GM12878 (cell line): ENCODE measurements at regions not wholly inside any gene's neighbourhood (a gene's known extent, or its start where the extent isn't known, plus 50 kb on each side); places are given as distances from the start of the nearest gene placed in this dataset.
A peak's percentile ranks its signal among the peaks of the same experiment; 100 is the strongest.

Experiments
- ATAC-seq: fragments of 200-7000 bp; cut with Tn5 transposase; 3 replicates; pipeline ENCODE4 v1.9.1; 2020; ENCODE audit warnings: mild to moderate bottlenecking, moderate library complexity
- BruUV-seq: library from RNA; stranded (reverse); fragments of 400-500 nt; replicated peaks from 2 replicates; lab custom pipeline; 2021; lab: Mats Ljungman, UMichigan
- CTCF ChIA-PET: fragments of 300-600 bp; sonication (Branson Sonifier 250); formaldehyde crosslinking; extraction: SDS; loops from one replicate; lab custom pipeline; 2021; ENCODE audit warnings: inconsistent platforms; lab: Yijun Ruan, JAX
- POLR2A ChIA-PET: fragments of 350-600 bp; formaldehyde crosslinking; extraction: SDS; loops from one replicate; lab custom pipeline; 2021; ENCODE audit warnings: inconsistent platforms; lab: Charles Lee
- RAD21 ChIA-PET: fragments of 300-600 bp; sonication (Branson Sonifier 250); formaldehyde crosslinking; loops from one replicate; lab custom pipeline; 2023; ENCODE audit warnings: antibody characterized with exemption; ENCODE audit not compliant: unreplicated experiment; lab: Charles Lee
- SMC1A ChIA-PET: fragments of 300-600 bp; sonication (Branson Sonifier 250); formaldehyde crosslinking; loops from one replicate; lab custom pipeline; 2023; ENCODE audit not compliant: unreplicated experiment, uncharacterized antibody; lab: Charles Lee
- DNase-seq: peaks from one replicate; pipeline ENCODE4 v3.0.0-alpha.2; 2011; ENCODE audit warnings: low read depth, low spot score
- FAIRE-seq: peaks from 3 replicates; lab custom pipeline; 2011; peaks lifted over from hg19 to GRCh38; lab: Jason Lieb, UNC
- H2AFZ ChIP-seq: 2 replicates; pipeline ENCODE4 v1.6.0; 2011; ENCODE audit warnings: low read depth, low read length, control low read depth; ENCODE audit not compliant: control insufficient read depth
- H3K27ac ChIP-seq: 2 replicates; pipeline ENCODE4 v1.5.1; 2011; ENCODE audit warnings: control low read depth; ENCODE audit not compliant: control insufficient read depth, insufficient read depth
- H3K27me3 ChIP-seq, 2 experiments: replicated peaks in 1 of 2; 2 replicates each; pipeline versions ENCODE4 v1.6.0 to v1.6.1; 2011; ENCODE audit warnings: low read length in 1 of 2; ENCODE audit not compliant: control insufficient read depth in 2 of 2, insufficient read depth in 2 of 2
- H3K36me3 ChIP-seq, 2 experiments: 2 replicates each; pipeline ENCODE4 v1.5.1; 2011; ENCODE audit warnings: low read length in 1 of 2; ENCODE audit not compliant: control insufficient read depth in 2 of 2, insufficient read depth in 2 of 2
- H3K4me1 ChIP-seq: 2 replicates; pipeline ENCODE4 v1.6.1; 2011; ENCODE audit warnings: mild to moderate bottlenecking, low read length, moderate library complexity, mixed read lengths; ENCODE audit not compliant: control insufficient read depth, insufficient read depth
- H3K4me2 ChIP-seq: 2 replicates; pipeline ENCODE4 v1.6.0; 2011; ENCODE audit warnings: control low read depth; ENCODE audit not compliant: control insufficient read depth, insufficient read depth
- H3K4me3 ChIP-seq: fragments of 200-600 bp; sonication (generic); 2 replicates; pipeline ENCODE4 v1.5.1; 2016
- H3K79me2 ChIP-seq: 2 replicates; pipeline ENCODE4 v1.6.0; 2011; ENCODE audit warnings: low read length; ENCODE audit not compliant: control insufficient read depth, insufficient read depth
- H3K9ac ChIP-seq: 2 replicates; pipeline ENCODE4 v1.8.0; 2011; ENCODE audit warnings: low read length, control low read depth, mixed read lengths; ENCODE audit not compliant: control insufficient read depth, insufficient read depth
- H3K9me3 ChIP-seq: replicated peaks from 3 replicates; pipeline ENCODE4 v1.5.1; 2011; ENCODE audit warnings: mild to moderate bottlenecking, low read length; ENCODE audit not compliant: control insufficient read depth, insufficient read depth
- H4K20me1 ChIP-seq: 2 replicates; pipeline ENCODE4 v1.6.0; 2011; ENCODE audit not compliant: control insufficient read depth, insufficient read depth
- BCL11A ChIP-seq: IDR thresholded peaks from 2 replicates; pipeline ENCODE4 v1.6.1; 2011; ENCODE audit warnings: low read depth, low read length
- BRCA1 ChIP-seq: IDR thresholded peaks from 2 replicates; pipeline ENCODE4 v1.6.1; 2011; ENCODE audit warnings: low read depth, low read length, improper control_type of control experiment
- EZH2 ChIP-seq: IDR thresholded peaks from 2 replicates; pipeline ENCODE4 v1.6.1; 2012; ENCODE audit warnings: low read depth, mild to moderate bottlenecking, control low read depth, inconsistent platforms, low read length, borderline replicate concordance; ENCODE audit not compliant: control insufficient read depth
- JUND ChIP-seq: IDR thresholded peaks from 2 replicates; pipeline ENCODE4 v1.6.1; 2012; ENCODE audit warnings: low read depth, mild to moderate bottlenecking, low read length, improper control_type of control experiment, moderate library complexity
- LARP7 ChIP-seq: fragments of 450-650 bp; IDR thresholded peaks from 2 replicates; pipeline ENCODE4 v1.6.1; 2017; ENCODE audit warnings: mild to moderate bottlenecking
- MYB ChIP-seq: fragments of 150-350 bp; IDR thresholded peaks from 2 replicates; pipeline ENCODE4 v1.6.1; 2014; ENCODE audit warnings: mild to moderate bottlenecking, low read depth, low read length, borderline replicate concordance
- POLR2AphosphoS2 ChIP-seq: IDR thresholded peaks from 2 replicates; pipeline ENCODE4 v1.6.1; 2011; ENCODE audit warnings: low read depth, mild to moderate bottlenecking, low read length, improper control_type of control experiment, moderate library complexity
- POLR2AphosphoS5 ChIP-seq: IDR thresholded peaks from 2 replicates; pipeline ENCODE4 v1.6.1; 2011; ENCODE audit warnings: mild to moderate bottlenecking, low read length, inconsistent platforms
- RB1 ChIP-seq: fragments of 450-650 bp; formaldehyde crosslinking; IDR thresholded peaks from 2 replicates; pipeline ENCODE4 v1.6.1; 2017; ENCODE audit warnings: mild to moderate bottlenecking, borderline replicate concordance
- RUNX3 ChIP-seq: IDR thresholded peaks from 2 replicates; pipeline ENCODE4 v1.6.1; 2012; ENCODE audit warnings: low read length, inconsistent platforms
- SMAD5 ChIP-seq: IDR thresholded peaks from 2 replicates; pipeline ENCODE4 v1.6.1; 2016; ENCODE audit warnings: antibody characterized with exemption, low read depth
- SUZ12 ChIP-seq: fragments of 200-600 bp; sonication (generic); IDR thresholded peaks from one replicate; pipeline ENCODE4 v1.6.1; 2018; ENCODE audit warnings: antibody characterized with exemption, mild to moderate bottlenecking; ENCODE audit not compliant: unreplicated experiment
- ZNF384 ChIP-seq: IDR thresholded peaks from 2 replicates; pipeline ENCODE4 v1.6.1; 2012; ENCODE audit warnings: low read depth, mild to moderate bottlenecking, low read length, improper control_type of control experiment, borderline replicate concordance
- ZSCAN29 ChIP-seq: fragments of 450-650 bp; IDR thresholded peaks from 2 replicates; pipeline ENCODE4 v1.6.1; 2017; ENCODE audit warnings: mild to moderate bottlenecking, moderate library complexity
- WGBS: methylation state at CpG from one replicate; pipeline ENCODE4 v1.1.6; 2016; ENCODE audit warnings: low lambda C conversion rate; ENCODE audit not compliant: insufficient replicate concordance, insufficient coverage; ENCODE audit errors: missing lambda C conversion rate; 5-methylcytosine and 5-hydroxymethylcytosine counted together
- in situ Hi-C: fragments of 300-500 bp; cut with MboI; formaldehyde crosslinking; loops from 9 replicates; pipeline ENCODE4 v1.14.3; 2018; ENCODE audit warnings: mixed read lengths
- intact Hi-C: fragments of 100-400 bp; cut with micrococcal nuclease; formaldehyde crosslinking; loops from one replicate; pipeline ENCODE4 v1.14.2; 2022; ENCODE audit not compliant: unreplicated experiment
- TF ChIP-seq, protein P1 (sequence below): fragments of 150-350 bp; IDR thresholded peaks from 2 replicates; pipeline ENCODE4 v1.6.1; 2016; ENCODE audit warnings: low read depth, low read length
- TF ChIP-seq, protein P2 (sequence below): fragments of 450-650 bp; IDR thresholded peaks from 2 replicates; pipeline ENCODE4 v1.6.1; 2014; ENCODE audit warnings: mild to moderate bottlenecking
- TF ChIP-seq, protein P3 (sequence below): IDR thresholded peaks from 2 replicates; pipeline ENCODE4 v1.6.1; 2012; ENCODE audit warnings: low read length, inconsistent platforms
- TF ChIP-seq, protein P4 (sequence below): fragments of 450-650 bp; conservative IDR thresholded peaks from 2 replicates; pipeline ENCODE4 v1.6.1; 2017; ENCODE audit warnings: mild to moderate bottlenecking, moderate library complexity

DNA sequence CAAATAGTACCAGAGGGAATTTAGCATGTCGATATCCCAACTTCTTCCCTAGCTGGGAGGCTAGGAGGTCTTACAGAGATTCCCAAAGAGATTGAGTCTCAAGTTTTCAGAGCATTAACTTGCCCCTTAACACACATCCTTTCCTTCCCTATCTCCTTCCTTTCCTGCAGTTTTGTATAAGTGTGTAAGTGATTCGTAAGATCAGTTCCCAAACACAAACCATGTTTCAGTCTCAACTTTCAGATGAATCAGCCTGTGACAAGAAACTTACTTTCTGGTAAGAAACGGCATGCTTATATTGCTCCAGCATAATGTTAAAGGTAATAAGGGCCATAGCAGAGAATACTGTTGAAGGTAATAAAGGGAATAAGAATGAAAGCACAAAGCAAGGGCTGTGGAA, 472.2 kb downstream of the LIG4 start (continued):
- TF ChIP-seq, protein P1, sequence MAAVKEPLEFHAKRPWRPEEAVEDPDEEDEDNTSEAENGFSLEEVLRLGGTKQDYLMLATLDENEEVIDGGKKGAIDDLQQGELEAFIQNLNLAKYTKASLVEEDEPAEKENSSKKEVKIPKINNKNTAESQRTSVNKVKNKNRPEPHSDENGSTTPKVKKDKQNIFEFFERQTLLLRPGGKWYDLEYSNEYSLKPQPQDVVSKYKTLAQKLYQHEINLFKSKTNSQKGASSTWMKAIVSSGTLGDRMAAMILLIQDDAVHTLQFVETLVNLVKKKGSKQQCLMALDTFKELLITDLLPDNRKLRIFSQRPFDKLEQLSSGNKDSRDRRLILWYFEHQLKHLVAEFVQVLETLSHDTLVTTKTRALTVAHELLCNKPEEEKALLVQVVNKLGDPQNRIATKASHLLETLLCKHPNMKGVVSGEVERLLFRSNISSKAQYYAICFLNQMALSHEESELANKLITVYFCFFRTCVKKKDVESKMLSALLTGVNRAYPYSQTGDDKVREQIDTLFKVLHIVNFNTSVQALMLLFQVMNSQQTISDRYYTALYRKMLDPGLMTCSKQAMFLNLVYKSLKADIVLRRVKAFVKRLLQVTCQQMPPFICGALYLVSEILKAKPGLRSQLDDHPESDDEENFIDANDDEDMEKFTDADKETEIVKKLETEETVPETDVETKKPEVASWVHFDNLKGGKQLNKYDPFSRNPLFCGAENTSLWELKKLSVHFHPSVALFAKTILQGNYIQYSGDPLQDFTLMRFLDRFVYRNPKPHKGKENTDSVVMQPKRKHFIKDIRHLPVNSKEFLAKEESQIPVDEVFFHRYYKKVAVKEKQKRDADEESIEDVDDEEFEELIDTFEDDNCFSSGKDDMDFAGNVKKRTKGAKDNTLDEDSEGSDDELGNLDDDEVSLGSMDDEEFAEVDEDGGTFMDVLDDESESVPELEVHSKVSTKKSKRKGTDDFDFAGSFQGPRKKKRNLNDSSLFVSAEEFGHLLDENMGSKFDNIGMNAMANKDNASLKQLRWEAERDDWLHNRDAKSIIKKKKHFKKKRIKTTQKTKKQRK, result no peak
- TF ChIP-seq MYB (no peak), RB1 (no peak), ZSCAN29 (no peak)
- TF ChIP-seq, protein P2, sequence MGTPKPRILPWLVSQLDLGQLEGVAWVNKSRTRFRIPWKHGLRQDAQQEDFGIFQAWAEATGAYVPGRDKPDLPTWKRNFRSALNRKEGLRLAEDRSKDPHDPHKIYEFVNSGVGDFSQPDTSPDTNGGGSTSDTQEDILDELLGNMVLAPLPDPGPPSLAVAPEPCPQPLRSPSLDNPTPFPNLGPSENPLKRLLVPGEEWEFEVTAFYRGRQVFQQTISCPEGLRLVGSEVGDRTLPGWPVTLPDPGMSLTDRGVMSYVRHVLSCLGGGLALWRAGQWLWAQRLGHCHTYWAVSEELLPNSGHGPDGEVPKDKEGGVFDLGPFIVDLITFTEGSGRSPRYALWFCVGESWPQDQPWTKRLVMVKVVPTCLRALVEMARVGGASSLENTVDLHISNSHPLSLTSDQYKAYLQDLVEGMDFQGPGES, result no peak

DNA sequence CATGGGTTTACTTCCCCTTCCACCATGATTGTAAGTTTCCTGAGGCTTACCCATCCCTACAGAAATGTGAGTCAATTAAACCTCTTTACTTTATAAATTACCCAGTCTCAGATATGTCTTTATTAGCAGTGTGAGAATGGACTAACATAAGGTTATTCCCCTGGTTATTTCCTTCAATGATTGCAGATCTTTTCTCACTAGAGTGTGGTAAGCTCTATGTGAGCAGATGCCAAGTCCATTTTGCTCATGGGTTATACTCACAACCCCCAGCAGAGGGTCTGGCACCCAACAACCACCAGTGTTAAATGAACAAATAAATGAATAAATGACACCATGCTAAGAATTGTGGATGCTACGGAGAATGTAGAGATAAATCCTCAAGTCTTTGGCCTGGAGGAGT, 472.8 kb downstream of the LIG4 start:
- no TSS peak for BruUV-seq
- RAD21 ChIA-PET, result no interaction called here
- no peak for TF ChIP-seq EZH2
- TF ChIP-seq, protein P3, sequence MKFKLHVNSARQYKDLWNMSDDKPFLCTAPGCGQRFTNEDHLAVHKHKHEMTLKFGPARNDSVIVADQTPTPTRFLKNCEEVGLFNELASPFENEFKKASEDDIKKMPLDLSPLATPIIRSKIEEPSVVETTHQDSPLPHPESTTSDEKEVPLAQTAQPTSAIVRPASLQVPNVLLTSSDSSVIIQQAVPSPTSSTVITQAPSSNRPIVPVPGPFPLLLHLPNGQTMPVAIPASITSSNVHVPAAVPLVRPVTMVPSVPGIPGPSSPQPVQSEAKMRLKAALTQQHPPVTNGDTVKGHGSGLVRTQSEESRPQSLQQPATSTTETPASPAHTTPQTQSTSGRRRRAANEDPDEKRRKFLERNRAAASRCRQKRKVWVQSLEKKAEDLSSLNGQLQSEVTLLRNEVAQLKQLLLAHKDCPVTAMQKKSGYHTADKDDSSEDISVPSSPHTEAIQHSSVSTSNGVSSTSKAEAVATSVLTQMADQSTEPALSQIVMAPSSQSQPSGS, result no peak
- no peak for TF ChIP-seq JUND
- TF ChIP-seq, protein P4, sequence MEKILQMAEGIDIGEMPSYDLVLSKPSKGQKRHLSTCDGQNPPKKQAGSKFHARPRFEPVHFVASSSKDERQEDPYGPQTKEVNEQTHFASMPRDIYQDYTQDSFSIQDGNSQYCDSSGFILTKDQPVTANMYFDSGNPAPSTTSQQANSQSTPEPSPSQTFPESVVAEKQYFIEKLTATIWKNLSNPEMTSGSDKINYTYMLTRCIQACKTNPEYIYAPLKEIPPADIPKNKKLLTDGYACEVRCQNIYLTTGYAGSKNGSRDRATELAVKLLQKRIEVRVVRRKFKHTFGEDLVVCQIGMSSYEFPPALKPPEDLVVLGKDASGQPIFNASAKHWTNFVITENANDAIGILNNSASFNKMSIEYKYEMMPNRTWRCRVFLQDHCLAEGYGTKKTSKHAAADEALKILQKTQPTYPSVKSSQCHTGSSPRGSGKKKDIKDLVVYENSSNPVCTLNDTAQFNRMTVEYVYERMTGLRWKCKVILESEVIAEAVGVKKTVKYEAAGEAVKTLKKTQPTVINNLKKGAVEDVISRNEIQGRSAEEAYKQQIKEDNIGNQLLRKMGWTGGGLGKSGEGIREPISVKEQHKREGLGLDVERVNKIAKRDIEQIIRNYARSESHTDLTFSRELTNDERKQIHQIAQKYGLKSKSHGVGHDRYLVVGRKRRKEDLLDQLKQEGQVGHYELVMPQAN, result no peak
- TF ChIP-seq POLR2AphosphoS2, result no peak
- no peak for TF ChIP-seq ZNF384
- no peak for TF ChIP-seq LARP7
- TF ChIP-seq SUZ12, result no peak
- no peak for TF ChIP-seq RUNX3
- TF ChIP-seq BCL11A, result no peak
- TF ChIP-seq SMAD5, result no peak
- no peak for TF ChIP-seq POLR2AphosphoS5
- TF ChIP-seq BRCA1, result no peak

More for the DNA sequence above, 472.8 kb downstream of the LIG4 start:
- ATAC-seq (peak; percentile 55), FAIRE-seq (no peak), DNase-seq (no peak)
- ChIA-PET SMC1A (interaction anchor here (1.2 kb wide), 1 partner anchor 16 kb away, joined by 4 read pairs; no protein-coding TSS in a partner anchor), POLR2A (no interaction called here), CTCF (no interaction called here)
- Histone ChIP-seq H3K27ac (no peak overlapping the region), H3K4me2 (no peak overlapping the region), H4K20me1 (no peaks in the 10 kb centered on the region), H3K36me3 (no peaks in the 10 kb centered on the region), H3K4me3 (no peak overlapping the region), H3K9me3 (no peaks in the 10 kb centered on the region), H3K27me3 (no peaks in the 10 kb centered on the region), H3K9ac (no peak overlapping the region), H3K4me1 (no peaks in the 10 kb centered on the region), H2AFZ (no peak overlapping the region), H3K79me2 (no peaks in the 10 kb centered on the region)
- intact Hi-C loops, result no loop called here
- in situ Hi-C loops, result no loop called here
- 61% methylated on average over 1 of the region's 1 CpG for WGBS
